ENCODE measurements at regions not wholly inside any gene's neighbourhood (a gene's known extent, or its start where the extent isn't known, plus 50 kb on each side); places are given as distances from the start of the nearest gene placed in this dataset.
"Not testable (repeated sequence)": the region's sequence is repeated elsewhere in the genome, so short reads cannot be mapped to it uniquely, and the experiment has no call there.

GRCh38 chr4:27692158-27692557 lies 831.5 kb downstream of the STIM2 start:
- Histone ChIP-seq H3K27ac (no peak overlapping the region), H3K4me3 (no peak overlapping the region), H3K9me3 (no peaks in the 10 kb centered on the region), H3K27me3 (no peaks in the 10 kb centered on the region), H3K4me1 (no peaks in the 10 kb centered on the region), H3K36me3 (no peaks in the 10 kb centered on the region)
- TF ChIP-seq CTCF (IDR thresholded peaks at IDR 0.05) = no peak
- DNase-seq (ENCODE audit: low spot score in 2 of 2) = no peak
- intact Hi-C loops (cut with DNase I) = no loop called here

GRCh38 chr4:27692868-27693634 lies 832.4 kb downstream of the STIM2 start:
- no peaks in the 10 kb centered on the region for H3K36me3 ChIP-seq
- TF ChIP-seq CTCF (IDR thresholded peaks at IDR 0.05) = no peak

GRCh38 chr4:27696257-27696656 lies 835.6 kb downstream of the STIM2 start:
- H3K4me3 ChIP-seq; H3K4me1 ChIP-seq; H3K36me3 ChIP-seq; DNase-seq (ENCODE audit: low spot score in 2 of 2); H3K27me3 ChIP-seq; intact Hi-C loops (cut with DNase I); H3K27ac ChIP-seq; H3K9me3 ChIP-seq: not testable (repeated sequence)

More at GRCh38 chr4:27692868-27693634, 832.4 kb downstream of the STIM2 start:
- no peak overlapping the region for H3K27ac ChIP-seq
- no peaks in the 10 kb centered on the region for H3K9me3 ChIP-seq
- H3K4me1 ChIP-seq = no peaks in the 10 kb centered on the region
- H3K4me3 ChIP-seq = no peak overlapping the region
- no peak for DNase-seq (ENCODE audit: low spot score in 2 of 2)
- intact Hi-C loops (cut with DNase I) = no loop called here
- H3K27me3 ChIP-seq = no peaks in the 10 kb centered on the region

GRCh38 chr4:27701606-27702005 lies 841.0 kb downstream of the STIM2 start:
- Histone ChIP-seq H3K27me3 (no peaks in the 10 kb centered on the region), H3K4me1 (no peaks in the 10 kb centered on the region), H3K27ac (no peak overlapping the region), H3K9me3 (no peaks in the 10 kb centered on the region), H3K4me3 (no peak overlapping the region), H3K36me3 (no peaks in the 10 kb centered on the region)
- no peak for TF ChIP-seq CTCF (IDR thresholded peaks at IDR 0.05)
- intact Hi-C loops (cut with DNase I) = no loop called here
- no peak for DNase-seq (ENCODE audit: low spot score in 2 of 2)

- TF ChIP-seq CTCF (IDR thresholded peaks at IDR 0.05) = no peak
- Histone ChIP-seq H3K4me3 (no peak overlapping the region), H3K27me3 (no peaks in the 10 kb centered on the region), H3K36me3 (no peaks in the 10 kb centered on the region), H3K9me3 (no peaks in the 10 kb centered on the region), H3K27ac (no peak overlapping the region), H3K4me1 (no peaks in the 10 kb centered on the region)
- DNase-seq (ENCODE audit: low spot score in 2 of 2) = no peak
- intact Hi-C loops (cut with DNase I) = no loop called here
Measured at GRCh38 chr4:27702730-27703431, 842.2 kb downstream of the STIM2 start.

GRCh38 chr4:27703771-27704170 lies 843.1 kb downstream of the STIM2 start:
- no peaks in the 10 kb centered on the region for H3K36me3 ChIP-seq

More at GRCh38 chr4:27703771-27704170, 843.1 kb downstream of the STIM2 start:
- H3K9me3 ChIP-seq = no peaks in the 10 kb centered on the region
- no peak for TF ChIP-seq CTCF (IDR thresholded peaks at IDR 0.05)
- H3K27ac ChIP-seq = no peak overlapping the region
- no peak overlapping the region for H3K4me3 ChIP-seq
- no peaks in the 10 kb centered on the region for H3K27me3 ChIP-seq
- no peaks in the 10 kb centered on the region for H3K4me1 ChIP-seq
- no peak for DNase-seq (ENCODE audit: low spot score in 2 of 2)
- intact Hi-C loops (cut with DNase I) = no loop called here

Measured in ascending aorta (tissue), 2 donors.